Fibroblast of the conjunctiva (primary cell): ENCODE measurements at regions not wholly inside any gene's neighbourhood (a gene's known extent, or its start where the extent isn't known, plus 50 kb on each side); places are given as distances from the start of the nearest gene placed in this dataset.
"Not testable (repeated sequence)": the region's sequence is repeated elsewhere in the genome, so short reads cannot be mapped to it uniquely, and the experiment has no call there.

ENCODE experiments used
- DNase-seq: peaks from one replicate; pipeline ENCODE4 v3.0.0-alpha.2; 2010; ENCODE audit warnings: low read depth

DNA sequence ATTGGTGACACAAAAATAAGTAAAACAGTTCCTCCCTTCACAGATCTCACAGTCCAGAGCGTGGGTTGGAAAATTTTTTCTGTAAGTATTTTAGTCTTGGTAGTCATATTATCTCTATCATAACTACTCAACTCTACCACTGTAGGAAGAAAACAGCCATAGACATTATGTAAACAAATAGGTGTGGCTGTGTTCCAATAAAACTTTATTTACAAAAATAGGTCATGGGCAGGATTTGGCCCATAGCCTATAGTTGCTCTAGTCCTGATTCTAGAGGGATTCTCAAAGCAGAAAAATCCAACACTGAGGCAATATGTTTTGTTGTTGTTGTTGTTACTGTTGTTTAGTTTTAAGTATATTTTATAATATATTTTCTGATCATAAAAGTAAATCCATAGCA lies 206.1 kb upstream of the GADL1 start:
- DNase-seq, result no peak

DNA sequence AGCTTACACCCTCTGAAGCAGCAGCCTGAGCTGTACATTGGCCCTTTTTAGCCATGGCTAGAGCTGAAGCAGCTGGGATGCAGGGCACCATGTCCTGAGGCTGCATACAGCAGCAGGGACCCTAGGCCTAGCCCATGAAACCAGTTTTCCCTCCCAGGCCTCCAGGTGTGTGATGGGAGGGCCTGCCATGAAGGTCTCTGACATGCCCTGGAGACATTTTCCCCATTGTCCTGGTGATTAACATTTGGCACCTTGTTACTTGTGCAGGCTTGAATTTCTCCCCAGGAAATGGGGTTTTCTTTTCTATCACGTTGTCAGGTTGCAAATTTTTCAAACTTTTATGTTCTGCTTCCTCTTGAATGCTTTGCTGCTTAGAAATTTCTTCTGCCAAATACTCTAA lies 206.8 kb upstream of the GADL1 start:
- not testable (repeated sequence) for DNase-seq

DNA sequence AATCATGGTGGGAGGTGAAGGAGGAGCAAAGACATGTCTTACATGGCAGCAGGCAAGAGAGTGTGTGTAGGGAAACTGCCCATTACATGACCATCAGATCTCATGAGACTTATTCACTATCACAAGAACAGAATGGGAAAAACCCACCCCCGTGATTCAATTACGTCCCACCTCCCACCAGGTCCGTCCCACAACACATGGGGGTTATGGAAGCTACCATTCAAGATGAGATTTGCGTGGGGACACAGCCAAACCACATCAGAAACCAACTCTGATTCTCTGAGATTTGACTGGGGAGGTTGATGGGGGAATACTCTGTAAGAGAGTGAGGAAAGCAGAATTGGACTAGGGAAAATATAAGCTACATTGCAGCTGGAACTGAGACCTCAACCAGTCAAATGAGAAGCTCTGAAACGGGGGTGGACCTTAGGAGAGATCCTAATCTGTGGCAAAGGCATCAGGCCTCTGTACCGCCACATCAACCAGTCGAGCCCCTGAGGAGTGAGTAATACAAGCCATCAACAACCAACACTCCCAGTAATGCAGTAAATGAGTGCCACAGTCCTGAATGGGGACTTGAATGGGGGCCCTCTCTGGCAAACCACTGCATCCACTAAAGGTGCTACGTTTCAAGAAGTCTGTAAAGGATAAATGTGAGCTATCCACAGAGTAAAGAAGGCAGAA lies 207.9 kb upstream of the GADL1 start:
- DNase-seq, result no peak

- DNase-seq, result no peak
These were observed 208.7 kb upstream of the GADL1 start for GRCh38 chr3:31103181-31103580.

DNA sequence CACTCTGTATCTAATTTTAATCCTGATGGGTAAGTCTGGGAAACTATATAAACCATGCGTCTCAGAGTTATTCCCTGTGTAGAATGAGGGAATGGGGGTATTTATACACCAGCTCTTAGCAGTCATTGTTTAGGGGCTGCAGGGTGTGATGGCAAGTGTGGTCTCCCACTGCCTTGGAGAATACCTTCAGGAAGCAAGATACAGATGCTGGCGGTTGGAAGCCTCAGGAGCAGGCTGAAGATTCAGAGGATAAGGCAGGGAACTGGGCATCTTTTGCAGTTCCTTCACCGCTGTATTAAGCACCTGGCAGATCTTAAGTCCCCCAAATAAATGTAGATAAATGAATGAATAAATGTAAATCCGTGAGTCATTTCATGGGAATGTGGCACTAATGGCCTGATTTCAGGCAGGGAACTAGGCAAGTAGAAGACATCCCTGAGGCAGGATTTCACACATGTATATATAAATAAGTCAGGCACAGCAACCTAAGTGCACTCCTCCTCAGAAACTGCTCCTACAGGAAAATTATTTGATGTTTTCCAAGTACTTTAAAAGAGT lies 209.2 kb upstream of the GADL1 start:
- DNase-seq, result no peak

DNA sequence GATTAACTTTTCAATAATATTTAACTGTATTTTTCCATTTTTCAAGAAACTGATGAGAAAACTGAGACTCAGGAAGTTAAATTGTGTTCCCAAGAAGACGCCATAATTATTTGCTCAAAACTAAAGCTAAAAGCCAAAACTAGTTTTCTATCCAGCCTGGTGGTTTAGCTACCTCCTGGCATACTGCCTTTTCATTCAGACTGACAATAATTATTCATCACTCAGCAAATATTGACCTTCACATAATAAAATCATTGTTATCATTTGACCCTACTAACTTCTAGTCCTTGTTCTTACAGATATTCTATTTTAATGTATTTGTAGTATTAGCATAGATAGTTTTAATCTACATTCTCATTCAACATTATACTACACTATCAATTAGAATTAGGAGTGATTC lies 210.6 kb upstream of the GADL1 start:
- no peak for DNase-seq

GRCh38 chr3:31105438-31106077 lies 211.1 kb upstream of the GADL1 start:
- DNase-seq, result peak; percentile 75

DNA sequence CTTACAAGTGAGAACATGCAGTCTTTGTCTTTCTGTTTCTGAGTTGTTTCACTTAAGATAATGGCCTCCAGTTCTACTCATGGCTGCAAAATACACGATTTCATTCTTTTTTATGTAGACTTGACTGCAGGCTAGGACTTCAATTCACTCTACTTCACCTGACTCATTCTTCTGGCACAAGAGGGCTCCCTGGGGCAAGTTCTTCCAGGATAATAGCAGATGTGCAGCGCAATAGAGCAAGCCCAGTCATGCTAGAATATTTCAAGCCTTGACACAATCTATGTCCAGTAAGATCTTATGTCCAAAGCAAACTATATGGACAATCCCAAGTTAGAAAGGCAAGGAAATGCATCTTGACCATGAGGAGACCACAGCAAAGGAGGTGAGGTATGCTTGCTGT lies 211.7 kb upstream of the GADL1 start:
- peak; percentile 73 for DNase-seq

GRCh38 chr3:31106912-31107311 lies 212.5 kb upstream of the GADL1 start:
- no peak for DNase-seq

DNA sequence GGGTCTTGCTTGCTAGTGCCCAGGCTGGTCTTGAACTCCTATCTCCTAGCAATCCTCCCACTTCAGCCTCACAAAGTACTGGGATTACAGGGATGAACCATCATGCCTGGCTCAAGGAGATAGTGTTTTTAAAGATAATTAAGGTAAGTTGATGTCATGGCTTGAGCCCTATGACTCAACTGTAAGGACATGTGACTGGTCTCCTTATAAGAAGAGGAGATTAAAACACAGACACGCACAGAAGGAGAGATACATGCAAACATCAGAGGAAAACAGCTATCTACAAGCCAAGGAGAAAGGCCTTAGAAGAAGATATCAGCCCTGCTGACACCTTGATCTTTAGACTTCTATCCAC lies 220.4 kb upstream of the GADL1 start:
- DNase-seq, result no peak

DNA sequence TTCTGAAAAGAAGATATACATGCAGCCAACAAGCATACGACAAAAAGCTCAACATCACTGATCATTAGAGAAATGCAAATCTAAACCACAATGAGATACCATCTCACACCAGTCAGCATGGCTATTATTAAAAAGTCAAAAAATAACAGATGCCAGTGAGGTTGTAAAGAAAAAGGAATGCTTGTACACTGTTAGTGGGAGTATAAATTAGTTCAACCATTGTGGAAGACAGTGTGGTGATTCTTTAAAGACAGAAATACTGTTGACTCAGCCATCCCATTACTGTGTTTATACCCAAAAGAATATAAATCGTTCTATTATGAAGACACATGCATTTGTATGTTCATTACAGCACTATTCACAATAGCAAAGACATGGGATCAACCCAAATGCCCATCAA lies 221.1 kb upstream of the GADL1 start:
- not testable (repeated sequence) for DNase-seq

GRCh38 chr3:31116651-31117050 lies 222.2 kb upstream of the GADL1 start:
- DNase-seq, result no peak

DNA sequence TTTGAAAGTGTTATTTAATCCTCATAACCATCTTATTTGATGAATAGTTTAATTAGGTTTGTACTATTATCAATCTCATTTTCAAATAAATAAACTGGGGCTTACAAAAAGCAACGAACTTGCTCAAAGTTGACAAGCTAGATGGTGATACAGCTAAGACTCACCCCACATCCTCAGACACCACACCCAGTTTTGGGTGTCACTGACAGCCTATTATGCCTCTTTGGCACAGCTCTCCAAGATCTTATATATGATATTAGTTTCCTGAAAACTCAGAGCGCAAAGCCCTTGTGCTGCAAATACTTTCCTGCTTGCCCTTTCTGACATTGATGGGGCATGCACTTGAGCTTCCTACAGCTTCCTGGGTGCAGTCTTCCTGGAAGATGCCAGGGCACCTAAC lies 223.4 kb upstream of the GADL1 start:
- no peak for DNase-seq

DNA sequence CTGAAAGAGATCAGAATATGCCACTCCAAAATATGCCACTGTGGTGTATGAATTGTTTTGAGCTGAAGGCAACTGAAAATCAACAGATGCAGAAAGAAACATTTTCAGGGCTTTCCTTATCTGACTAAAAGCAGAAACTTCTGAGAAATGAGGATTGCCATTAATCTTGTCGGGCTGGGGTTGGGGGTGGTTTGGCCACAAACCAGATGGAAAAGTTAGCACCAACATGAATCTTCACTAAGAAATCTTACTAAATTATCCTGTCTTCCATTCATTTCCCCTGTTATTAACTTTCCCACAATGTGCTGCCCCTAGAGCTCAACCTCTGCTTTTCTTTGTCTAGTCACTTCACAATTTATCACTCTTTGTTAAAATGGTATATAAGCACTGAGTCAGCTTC lies 229.9 kb upstream of the GADL1 start:
- no peak for DNase-seq

DNA sequence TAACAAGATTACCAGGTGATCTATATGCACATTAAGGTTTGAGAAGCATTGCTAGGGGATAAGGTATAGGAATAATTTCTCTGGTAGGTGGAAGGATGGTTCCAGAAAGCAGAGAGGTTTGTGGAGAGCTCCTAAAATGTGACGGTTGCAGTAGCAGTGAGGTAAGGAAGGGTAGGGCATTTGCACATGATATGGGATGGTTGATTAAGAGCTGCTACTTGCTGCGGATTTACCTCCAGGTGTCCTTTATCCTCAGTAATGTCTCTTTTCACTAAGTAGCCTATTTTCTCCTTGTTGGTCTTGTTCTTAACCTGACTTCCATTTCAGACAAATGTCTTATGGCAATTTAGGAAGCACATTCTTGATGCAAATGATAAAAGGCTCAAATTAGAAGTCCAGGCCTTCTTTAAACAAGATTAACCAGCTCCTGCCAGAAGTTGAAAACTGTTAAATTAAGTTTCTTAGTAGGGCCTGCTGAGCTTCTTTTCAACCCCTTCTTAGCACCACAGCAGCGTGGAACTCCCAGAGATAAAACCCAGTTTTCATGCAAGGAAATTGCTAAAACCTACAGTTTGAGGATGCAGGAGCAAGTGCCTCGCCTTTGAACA lies 231.1 kb upstream of the GADL1 start:
- no peak for DNase-seq

DNA sequence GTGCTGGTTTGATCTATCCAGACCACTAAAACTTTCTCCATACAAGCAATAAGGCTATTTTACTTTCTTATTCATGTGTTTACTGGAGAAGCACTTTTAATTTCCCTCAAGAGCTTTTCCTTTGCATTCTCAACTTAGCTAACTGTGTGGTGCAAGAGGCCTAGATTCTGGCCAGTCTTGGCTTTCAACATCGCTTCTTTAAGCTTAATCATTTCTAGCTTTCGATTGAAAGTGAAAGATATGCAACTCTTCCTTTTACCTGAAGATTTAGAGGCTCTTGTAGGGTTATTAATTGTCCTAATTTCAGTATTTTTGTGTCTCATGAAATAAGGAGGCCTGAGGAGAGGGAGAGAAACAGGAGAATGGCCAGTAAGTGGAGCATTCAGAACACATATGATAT lies 234.8 kb upstream of the GADL1 start:
- no peak for DNase-seq

GRCh38 chr3:31132132-31132769 lies 237.8 kb upstream of the GADL1 start:
- DNase-seq, result peak; percentile 45

- no peak for DNase-seq
These were observed 239.1 kb upstream of the GADL1 start for GRCh38 chr3:31133541-31133940.

- no peak for DNase-seq
These were observed 241.1 kb upstream of the GADL1 start for GRCh38 chr3:31135546-31135945.

- DNase-seq, result no peak
These were observed 243.4 kb upstream of the GADL1 start for GRCh38 chr3:31137718-31138465.

DNA sequence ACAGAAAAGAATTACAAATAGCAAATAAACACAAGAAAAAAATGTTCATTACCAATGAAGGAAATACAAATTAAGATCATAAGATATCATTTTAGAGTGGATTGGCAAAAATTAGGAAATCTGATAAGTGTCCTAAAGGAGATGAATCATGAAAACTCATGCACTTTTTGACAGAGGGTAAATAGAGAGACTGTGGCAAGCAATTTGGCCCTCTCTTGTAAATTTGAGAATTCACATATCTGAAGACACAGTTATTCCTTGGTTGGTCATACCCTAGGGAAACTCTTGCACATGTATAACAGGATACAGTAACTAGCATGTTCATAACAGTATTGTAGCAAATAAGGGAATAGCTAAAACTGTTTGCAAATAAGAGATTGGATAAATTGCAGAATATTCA lies 246.0 kb upstream of the GADL1 start:
- no peak for DNase-seq

DNA sequence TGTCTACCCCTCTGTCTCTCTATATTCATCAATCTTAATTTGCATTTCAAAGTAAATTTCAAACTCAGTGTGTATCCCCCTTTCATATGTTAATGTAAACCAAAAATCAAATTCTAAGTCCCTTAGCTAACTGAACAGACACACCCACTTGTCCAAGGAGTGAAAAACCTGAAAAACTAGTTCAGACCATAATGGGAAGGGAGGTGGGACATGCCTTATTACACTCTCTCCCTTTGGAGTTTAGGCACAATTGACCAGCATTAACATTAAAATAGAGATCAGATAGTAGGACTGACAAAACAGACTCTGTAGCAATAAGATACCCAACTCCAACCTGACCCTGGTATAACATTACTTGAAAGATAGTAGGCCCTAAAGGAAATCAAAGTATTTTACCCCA lies 247.7 kb upstream of the GADL1 start:
- DNase-seq, result no peak
